AG08395 (cell line): ENCODE measurements at regions not wholly inside any gene's neighbourhood (a gene's known extent, or its start where the extent isn't known, plus 50 kb on each side); places are given as distances from the start of the nearest gene placed in this dataset.
"Not testable (repeated sequence)": the region's sequence is repeated elsewhere in the genome, so short reads cannot be mapped to it uniquely, and the experiment has no call there.

Experiments
- DNase-seq: peaks from one replicate; pipeline ENCODE4 v3.0.0; 2012; ENCODE audit warnings: mixed read lengths, low spot score

GRCh38 chr18:78814766-78815165 is 164.9 kb upstream of the SALL3 start:
- DNase-seq: no peak

DNA sequence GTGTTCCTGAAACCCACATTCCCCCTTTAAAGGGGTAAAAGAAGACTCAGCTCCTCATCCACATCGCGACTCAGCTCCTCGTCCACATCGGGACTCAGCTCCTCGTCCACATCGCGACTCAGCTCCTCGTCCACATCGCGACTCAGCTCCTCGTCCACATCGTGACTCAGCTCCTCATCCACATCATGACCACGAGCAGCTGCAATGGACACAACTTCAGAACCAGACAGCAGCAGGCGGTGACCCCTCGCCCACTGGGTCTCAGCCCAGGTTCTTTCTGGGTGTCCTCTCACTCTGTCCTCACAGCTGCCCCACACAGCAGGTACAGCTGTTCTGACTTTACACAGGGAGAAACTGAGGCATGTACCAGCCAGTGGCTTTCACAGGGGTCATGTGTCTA is 163.5 kb upstream of the SALL3 start:
- no peak for DNase-seq

- no peak for DNase-seq
These were observed 162.7 kb upstream of the SALL3 start for GRCh38 chr18:78816916-78817315.

- no peak for DNase-seq
These were observed 161.1 kb upstream of the SALL3 start for GRCh38 chr18:78818495-78818894.

- DNase-seq: no peak
These were observed 160.7 kb upstream of the SALL3 start for GRCh38 chr18:78818961-78819360.

- no peak for DNase-seq
These were observed 159.3 kb upstream of the SALL3 start for GRCh38 chr18:78820161-78820834.

DNA sequence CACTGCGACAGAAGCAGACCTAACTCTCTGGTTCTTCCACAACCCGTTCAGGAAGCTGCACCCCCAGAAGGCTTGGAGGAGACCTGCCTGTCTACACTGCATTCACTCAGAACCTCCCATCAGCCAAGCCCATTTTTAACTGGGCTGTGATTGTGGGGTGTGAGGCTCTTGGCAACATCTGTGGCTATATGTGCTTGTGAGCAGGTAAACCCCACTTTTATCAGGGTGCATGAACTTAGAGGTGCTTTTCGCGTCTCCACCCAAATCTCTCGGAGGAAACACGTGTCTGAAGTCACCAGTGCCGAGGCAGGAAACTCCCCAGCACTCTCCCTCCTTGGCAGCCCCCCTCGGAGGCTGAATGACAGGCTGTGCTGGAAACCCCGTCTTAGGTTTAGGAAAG is 158.2 kb upstream of the SALL3 start:
- DNase-seq: no peak

GRCh38 chr18:78822171-78822948 is 157.3 kb upstream of the SALL3 start:
- DNase-seq: no peak

- no peak for DNase-seq
These were observed 156.7 kb upstream of the SALL3 start for GRCh38 chr18:78822949-78823285.

GRCh38 chr18:78825168-78825567 is 154.4 kb upstream of the SALL3 start:
- no peak for DNase-seq

DNA sequence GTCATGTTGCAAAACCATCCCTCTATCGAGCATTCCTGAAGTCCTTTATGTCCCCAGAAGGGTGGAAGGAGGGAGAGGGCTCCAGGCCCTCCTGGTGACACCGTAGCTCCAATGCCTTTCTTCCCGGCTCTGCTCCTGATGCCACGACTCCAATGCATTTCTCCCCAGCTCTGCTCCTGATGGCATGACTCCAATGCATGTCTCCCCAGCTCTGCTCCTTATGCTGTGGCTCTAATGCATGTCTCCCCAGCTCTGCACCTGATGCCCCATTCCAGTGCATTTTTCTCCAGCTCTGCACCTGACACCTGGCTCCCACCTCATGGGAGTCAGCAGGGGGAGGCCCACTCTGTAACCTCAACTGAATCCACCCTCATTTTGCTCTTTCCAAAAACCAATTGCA is 153.0 kb upstream of the SALL3 start:
- no peak for DNase-seq

DNA sequence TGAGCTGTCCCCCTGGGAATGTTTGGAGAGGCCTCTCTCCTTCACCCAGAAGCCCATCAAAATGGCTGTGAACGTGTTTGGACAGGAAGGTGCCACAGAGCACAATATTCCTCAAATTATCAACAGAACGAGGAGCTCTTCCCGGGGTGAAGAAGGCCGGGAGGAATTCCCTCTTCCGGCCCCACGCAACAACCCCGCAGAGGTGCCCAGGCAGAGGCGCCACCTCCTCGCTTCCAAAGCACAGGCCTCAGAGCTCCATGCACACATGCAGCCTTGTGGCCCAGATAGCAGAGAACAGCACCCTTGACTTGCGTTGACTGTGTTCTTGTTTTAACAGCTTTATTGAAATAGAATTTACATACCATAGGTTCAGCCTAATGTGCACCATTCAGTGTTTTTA is 152.5 kb upstream of the SALL3 start:
- no peak for DNase-seq

DNA sequence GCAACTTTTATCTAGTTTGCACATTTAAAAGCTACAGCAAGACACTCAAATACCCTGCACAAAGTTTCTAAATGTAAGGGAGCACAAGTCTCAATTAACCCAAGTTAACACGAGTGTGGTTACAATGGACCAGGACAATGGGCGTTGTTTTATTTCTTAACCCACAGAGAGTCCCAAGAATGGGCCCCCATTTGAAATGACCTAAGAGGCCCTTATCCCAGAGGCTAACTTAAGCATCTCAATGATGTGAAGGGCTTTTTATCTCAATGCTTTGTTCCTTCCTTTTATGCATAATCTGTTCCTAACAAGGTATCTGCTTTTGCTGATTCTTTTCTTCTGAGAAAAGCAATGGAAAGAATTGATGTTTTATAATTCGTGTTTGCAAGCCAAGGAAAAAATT is 151.5 kb upstream of the SALL3 start:
- DNase-seq: no peak

DNA sequence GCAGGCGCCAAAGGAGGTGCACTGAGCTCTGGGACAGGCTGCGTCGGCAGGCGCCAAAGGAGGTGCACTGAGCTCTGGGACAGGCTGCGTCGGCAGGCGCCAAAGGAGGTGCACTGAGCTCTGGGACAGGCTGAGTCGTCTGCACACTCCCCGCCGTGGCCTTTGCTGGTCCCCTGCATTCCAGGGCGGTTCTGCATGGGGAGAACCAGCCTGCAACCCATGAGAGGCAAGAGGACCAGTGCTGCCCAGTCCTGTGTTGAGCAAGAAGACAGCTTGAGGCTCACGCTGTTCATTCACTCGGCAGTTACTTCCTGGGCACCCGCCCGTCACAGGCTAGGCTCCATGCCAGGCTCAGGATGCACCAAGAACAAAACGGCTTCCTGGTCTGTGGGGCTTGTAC is 150.6 kb upstream of the SALL3 start:
- not testable (repeated sequence) for DNase-seq

GRCh38 chr18:78830161-78830560 is 149.5 kb upstream of the SALL3 start:
- no peak for DNase-seq

DNA sequence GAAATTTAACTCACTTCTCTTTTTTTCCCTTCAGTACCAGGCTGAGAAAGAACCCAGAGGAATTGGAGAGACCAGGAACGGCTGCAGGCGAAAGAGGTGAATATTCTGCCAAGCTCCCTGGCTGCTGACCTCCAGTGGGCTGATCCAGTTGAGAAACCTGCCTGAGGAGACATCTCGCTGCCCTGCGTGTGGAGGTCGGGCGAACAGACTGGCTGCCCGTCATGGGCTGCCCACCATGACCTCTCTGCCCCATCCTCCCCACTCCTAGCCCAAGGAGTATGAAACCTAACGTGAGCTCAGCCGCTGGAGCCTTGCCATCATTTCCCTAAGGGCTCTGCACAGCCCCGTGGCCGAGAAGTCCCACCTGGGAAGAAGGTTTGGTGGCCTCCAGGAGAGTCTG is 148.8 kb upstream of the SALL3 start:
- DNase-seq: no peak

DNA sequence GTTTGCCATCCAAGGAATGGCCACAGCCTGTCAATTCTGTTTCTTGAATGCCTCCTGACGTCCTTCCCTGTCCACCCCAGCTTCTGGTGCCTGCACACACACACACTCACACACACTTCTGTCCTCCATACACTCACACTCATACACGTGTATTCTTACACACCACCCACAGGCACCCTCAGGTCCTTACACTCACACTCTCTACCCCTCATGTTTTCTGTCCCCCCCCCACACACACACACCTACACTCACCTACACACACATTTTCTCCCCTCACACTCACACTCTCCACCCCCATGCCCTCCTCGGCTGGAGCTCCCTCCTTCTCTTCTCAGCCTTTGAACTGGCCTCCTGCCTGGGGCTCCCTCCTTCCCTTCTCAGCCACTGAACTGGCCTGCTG is 148.0 kb upstream of the SALL3 start:
- DNase-seq: no peak

GRCh38 chr18:78833833-78834232 is 145.8 kb upstream of the SALL3 start:
- DNase-seq: no peak

- DNase-seq: no peak
These were observed 142.8 kb upstream of the SALL3 start for GRCh38 chr18:78836838-78837237.

DNA sequence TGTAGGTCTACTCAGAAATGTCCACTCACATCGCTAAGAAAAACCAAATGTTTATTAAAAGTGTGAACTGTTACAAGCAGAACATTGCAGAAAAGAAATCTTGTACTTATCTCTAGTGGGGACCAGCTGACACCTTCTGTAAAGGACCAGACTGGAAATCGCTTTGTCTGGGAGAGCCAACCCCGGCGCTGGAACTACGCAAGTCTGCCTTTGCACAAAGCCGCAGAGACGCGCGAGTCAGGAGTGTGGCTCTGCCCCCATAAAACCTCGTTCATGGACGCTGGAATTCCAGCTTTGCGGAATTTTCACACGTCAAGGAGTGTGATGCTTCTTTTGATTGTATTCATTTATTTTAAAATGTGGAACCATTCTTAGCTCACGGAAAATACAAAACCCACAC is 141.9 kb upstream of the SALL3 start:
- no peak for DNase-seq

DNA sequence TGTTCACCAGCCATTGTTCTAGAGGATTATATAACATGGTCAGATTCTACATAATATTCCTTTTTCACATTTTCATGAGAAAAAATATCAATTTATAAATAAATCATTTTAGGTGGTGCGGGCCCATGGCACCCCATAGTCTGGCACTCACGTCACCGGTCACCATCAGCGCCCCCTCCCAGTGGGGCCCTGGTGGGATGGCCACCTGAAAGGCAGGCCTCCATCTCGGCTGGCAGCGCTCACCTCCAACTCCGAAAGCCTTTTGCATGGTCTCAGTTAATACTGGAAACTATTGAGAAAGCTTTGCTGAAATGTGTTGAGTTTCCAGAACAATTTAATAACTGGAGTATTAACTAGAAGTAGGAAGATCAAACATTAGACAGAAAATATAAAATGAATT is 141.4 kb upstream of the SALL3 start:
- DNase-seq: no peak

GRCh38 chr18:78849046-78849445 is 130.6 kb upstream of the SALL3 start:
- no peak for DNase-seq

DNA sequence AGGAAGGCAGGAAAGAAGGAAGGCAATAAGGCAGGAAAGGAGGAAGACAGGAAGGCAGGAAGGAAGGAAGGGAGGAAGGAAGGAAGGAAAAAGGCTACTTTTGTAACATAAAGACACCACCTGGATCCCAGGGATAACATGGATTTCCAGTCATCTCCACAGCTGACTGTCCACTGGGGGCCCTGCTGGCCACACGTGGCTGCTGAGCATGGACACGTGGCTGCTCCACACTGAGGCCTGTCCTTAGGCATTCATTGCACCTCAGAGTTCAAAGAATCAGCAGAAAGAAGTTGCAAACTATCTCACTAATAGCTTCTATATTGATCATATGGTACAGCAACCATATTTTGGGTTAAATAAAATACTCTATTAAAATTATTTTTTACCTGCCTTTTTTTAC is 130.2 kb upstream of the SALL3 start:
- no peak for DNase-seq

DNA sequence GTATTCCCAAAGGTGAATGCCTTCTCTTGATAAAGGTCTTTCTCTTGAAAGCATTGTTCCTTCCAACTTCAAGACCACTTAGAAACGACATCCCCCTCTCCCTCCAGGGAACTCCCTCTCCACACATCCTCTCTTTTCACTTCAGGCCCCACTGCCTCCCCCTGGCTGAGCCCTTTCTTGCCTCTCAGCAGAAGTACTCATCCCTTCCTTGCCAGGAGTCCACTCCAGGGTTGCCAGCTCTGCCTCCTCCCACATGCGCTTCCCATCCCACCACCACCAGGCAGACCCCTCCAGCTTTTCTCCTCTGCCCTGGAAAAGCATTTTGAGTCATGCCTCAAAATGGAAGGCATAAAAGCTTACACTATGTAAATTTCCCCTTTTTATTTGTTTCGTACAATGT is 126.3 kb upstream of the SALL3 start:
- DNase-seq: no peak
